ENCODE measurements at regions not wholly inside any gene's neighbourhood (a gene's known extent, or its start where the extent isn't known, plus 50 kb on each side); places are given as distances from the start of the nearest gene placed in this dataset.

DNA sequence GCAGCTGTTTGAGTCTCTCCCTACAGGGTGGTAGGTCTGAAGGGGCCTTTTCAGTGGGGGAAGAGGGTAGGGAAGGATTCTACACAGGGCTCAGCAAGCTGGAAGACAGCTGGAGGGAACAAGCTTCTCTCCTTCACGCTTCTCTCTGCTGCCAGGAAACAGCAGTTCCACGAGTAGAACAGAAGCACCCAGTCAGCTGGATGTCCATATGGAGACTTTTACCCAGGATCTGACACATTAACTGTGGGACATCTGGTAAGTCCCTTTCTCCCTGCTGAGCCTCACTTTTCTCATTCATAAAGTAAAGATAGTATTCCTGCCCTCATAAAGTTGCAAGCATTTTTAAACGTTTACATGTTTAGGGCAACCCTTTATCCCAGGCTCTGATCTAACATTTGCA, 280.3 kb downstream of the OMA1 start:
- no peak for DNase-seq (ENCODE audit: low read depth, low spot score)
- H3K4me3 ChIP-seq (ENCODE audit: low read length) = no peak overlapping the region

DNA sequence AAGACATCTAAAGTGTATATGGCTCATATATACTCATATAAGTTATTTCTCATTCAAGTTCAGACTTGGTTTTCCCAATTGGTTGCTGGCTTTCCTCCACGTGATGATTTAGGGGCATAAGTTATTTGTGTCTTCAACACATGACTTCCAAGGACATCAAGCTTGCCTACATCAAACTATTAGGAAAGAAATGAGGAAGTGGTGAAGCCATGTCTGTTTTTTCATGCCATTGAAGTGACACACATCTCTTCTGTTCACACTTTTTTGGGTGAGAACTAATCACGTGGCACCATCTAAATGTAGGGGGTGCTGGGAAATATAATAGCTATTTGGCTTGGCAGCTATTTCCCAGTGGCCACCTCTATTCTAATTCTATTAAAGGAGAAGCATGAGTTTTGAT, 282.1 kb downstream of the OMA1 start:
- no peak overlapping the region for H3K4me3 ChIP-seq (ENCODE audit: low read length)
- no peak for DNase-seq (ENCODE audit: low read depth, low spot score)

DNA sequence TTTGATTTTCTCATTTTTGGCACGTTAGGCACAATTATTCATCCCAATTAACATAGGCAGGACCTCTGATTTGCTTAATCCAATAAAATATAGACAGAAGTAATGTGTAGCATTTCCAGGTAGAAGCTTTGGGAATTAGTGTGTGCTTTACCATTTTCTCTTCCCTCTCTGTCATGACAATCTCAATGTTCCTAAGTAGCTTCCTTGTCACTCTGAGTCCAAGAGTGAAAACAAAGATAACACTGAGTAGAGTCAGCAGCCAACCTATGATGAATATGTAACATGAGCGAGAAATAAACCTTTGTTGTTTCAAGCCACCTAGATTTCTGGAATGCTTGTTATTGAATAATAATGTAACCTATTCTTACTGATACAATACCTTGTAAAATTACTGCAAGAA, 283.8 kb downstream of the OMA1 start:
- no peak overlapping the region for H3K4me3 ChIP-seq (ENCODE audit: low read length)
- DNase-seq (ENCODE audit: low read depth, low spot score) = no peak

DNA sequence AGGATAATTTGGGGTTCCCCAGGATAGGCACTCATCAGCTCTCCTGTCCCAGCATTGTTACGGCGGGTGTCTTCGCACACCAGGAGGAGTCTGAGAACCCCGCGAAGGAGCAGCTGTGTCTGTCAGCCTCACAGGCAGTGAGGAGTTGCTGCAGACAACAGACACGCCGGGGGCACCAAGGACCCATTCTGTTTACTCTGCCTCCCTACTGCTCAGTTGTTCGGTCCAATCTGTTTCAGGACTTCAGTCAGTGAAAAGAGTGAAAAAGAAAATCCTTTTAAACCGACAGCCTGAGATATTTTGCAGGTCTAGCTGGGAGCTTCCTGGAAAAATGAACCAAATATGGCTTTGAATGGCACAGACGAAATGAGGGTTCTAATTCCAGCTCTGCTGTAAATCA, 288.4 kb downstream of the OMA1 start:
- no peak overlapping the region for H3K4me3 ChIP-seq (ENCODE audit: low read length)
- no peak for DNase-seq (ENCODE audit: low read depth, low spot score)

DNA sequence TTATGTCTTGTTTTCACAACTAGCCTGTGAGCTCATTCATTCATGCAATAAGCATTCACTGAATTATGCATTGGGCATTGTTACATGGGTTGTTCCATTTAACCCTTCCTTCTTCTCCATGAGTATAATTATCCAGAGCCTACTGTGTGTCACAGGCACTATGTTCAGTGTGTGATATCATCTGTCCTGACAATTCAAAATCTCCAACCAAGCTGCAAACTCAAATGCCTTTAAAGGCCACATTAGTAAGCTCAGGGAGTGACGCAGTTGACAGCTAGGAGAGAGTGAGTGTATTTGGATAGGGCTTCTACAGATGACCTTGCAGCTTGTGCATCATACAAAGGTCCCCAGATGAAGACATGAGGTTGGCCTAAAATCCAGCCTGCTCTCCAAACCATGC, 289.5 kb downstream of the OMA1 start:
- no peak for DNase-seq (ENCODE audit: low read depth, low spot score)
- H3K4me3 ChIP-seq (ENCODE audit: low read length) = no peak overlapping the region

DNA sequence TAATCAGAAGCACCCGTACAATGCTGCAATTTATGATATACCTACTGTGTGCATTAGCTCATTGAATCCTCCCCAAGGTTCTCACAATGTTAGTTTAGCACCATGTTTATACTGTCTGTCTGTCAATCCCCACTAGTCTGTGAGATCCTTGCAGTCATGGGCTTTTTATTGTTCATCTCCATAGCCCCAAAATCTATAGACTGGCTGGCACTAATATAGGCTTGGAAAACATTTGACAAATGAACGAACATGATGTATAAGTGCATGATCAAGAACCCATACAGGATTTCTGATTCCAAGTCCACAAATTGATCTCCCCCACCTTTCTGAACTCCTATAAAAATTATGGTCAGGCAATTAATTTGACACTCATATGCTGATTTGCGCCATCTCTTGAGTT, 290.0 kb downstream of the OMA1 start:
- H3K4me3 ChIP-seq (ENCODE audit: low read length) = no peak overlapping the region
- no peak for DNase-seq (ENCODE audit: low read depth, low spot score)

DNA sequence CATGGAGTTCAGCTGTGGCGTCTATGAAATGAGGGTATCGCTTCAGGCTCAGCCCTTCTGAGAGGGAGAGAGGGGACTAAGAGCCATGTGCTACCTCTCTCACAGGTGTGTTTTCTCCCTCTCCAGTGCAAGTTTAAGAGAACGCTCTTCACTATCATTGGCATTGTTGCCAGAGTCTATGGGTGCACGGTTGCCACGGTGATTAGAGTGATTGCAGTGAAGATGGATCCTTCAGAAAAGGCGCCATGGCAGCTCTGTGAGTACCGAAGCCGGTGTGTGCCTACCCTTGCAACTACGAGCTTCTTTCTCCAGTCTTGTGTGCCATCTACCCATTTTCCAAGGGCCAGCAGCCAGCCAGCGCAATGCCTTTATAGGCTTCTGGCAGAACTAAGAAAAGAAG, 290.5 kb downstream of the OMA1 start:
- H3K4me3 ChIP-seq (ENCODE audit: low read length) = no peak overlapping the region
- no peak for DNase-seq (ENCODE audit: low read depth, low spot score)

DNA sequence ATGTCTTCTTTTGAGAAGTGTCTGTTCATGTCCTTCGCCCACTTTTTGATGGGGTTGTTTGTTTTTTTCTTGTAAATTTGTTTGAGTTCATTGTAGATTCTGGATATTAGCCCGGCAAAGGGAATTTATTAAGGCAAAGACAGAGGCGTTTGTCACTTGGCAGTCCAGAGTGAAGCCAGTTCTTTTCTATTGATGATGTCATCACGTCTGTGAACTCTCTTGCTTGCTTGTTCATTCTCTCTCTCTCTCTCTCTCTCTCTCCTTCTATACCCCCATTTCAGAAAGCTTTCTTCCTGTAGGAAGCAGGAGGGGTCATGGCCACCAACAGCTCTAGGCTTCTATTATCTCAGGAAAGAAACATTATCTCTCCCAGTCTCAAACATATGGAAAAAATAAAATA, 291.3 kb downstream of the OMA1 start:
- no peak for DNase-seq (ENCODE audit: low read depth, low spot score)
- H3K4me3 ChIP-seq (ENCODE audit: low read length) = no peak overlapping the region

DNA sequence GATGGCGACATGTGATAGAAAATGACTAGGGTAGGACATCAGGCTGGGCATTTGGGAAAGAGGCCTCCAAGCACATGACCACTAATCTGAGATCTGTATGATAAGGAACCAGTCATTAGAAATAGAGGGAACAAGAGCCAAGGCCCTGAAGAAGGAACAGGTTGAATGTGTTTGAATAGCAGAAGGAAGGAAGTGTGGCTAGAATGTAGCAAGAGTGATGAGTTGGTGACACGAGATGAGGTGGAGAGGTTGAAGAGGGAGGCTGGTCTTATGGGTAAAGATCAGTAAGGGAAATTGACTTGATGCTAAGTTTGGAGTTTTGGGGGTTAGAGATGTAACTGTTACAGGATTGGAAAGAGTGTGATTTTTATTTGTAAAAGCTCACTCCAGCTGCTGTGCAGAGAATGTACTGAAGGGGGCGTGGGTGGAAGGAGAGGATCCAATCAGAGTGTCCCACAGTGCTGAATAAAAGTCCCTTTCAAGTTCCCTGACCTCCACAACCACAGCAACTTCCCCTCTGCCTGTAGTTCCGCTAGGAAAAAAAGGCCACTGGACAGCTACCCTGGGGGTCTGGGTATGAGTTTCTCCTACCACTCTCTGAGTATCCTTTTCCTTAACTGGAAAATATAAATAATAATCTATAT, 295.0 kb downstream of the OMA1 start:
- peak; percentile 36 for DNase-seq (ENCODE audit: low read depth, low spot score)
- H3K4me3 ChIP-seq (ENCODE audit: low read length) = no peak overlapping the region

DNA sequence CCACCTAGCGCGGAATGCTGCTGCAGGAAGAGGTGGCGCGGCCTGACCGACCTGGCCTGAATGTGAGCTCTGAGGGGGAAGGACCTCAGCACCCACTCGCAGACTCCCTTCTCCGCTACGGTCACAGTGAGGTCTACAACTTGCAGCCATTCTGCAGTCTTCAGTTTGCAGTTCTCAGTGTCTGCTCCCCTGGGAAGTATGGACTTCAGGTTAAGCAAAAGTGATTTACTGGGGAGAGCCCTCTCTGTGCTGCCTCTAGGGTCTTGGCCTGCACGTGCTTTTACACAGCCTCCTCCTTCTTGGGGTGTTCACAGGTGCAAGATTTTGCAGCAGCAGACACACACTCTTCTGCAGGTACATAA, 296.0 kb downstream of the OMA1 start:
- no peak for DNase-seq (ENCODE audit: low read depth, low spot score)
- H3K4me3 ChIP-seq (ENCODE audit: low read length) = peak overlapping the region; percentile 41; the same call in 1 of the 2 replicates

DNA sequence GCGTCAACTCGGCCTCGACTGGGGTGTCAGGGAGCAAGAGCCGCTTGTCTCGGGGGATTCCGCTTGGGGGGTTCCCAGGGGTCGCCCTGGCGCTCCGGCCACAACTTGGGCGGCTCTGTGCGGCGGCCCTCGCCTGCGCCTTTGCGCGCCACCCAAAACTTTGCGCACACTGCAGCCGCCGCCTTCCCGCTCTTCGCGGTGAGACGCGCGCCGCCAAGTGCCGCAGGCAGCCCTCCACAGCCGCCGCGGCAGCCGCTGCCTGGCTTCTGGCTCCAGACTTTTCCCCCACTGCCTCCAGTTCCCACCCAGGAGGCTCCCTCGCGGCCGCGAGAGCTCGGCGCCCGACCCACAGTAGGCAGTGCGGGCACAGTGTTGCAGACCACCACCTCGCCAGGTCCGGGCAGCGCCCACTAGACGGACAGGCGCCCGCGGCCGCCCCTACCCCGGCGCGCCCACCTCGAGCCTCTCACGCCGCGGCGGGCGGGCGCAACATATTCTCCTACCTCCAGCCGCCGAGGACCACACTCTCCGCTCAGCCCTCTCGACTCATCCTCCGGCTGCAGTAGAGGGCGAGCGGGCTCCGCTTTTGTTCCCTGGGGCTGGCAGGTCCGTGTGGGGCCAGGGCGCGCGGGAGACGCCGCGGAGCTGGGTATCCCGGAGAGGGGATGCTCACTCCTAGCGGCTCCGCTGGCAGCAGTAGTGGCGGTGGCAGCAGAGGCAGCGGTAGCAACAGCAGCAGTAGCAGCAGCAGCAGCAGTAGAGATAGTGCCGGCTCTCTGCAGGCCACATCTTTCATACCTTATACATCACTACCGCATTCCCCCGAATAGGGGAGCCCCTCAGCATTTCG, 296.6 kb downstream of the OMA1 start:
- H3K4me3 ChIP-seq (ENCODE audit: low read length) = peak overlapping the region; percentile 41
- DNase-seq (ENCODE audit: low read depth, low spot score) = peak; percentile 62

DNA sequence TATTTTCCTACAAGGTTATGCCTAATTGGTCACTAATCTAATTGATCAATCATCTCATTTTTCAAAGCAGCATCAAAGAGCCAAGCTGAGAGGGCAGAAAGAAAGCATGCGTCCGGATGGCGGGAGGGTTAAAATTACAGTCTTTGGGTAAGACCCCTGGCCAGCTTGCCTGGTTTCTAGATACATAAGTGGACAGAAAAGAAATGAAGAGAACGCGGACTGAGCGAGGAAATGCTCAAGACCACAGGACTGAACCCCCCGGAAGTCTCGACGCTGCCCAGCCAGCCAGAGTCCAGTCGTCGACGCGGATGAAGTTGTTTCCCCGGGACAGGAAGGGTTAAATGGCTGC, 297.2 kb downstream of the OMA1 start:
- peak overlapping the region; percentile 41 for H3K4me3 ChIP-seq (ENCODE audit: low read length)
- no peak for DNase-seq (ENCODE audit: low read depth, low spot score)

DNA sequence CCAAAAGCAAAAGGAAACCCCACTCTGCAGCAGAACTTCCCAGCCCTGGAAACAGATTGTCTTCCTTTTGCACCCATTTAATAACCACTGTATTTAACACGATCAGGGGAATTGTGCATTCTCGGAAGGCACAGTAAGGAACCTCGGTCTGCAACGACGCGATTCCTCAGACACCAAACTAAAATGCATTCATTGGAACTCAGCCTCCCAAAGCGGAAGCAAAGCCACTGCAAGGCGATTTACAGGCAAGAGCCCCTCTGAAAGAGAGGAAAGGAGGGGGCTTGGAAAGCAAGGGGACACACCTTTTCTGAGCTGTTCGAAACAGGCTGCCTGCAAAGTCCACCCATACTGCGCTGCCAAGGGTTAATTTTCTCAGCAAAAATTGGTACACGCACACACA, 297.7 kb downstream of the OMA1 start:
- DNase-seq (ENCODE audit: low read depth, low spot score) = no peak
- no peak overlapping the region for H3K4me3 ChIP-seq (ENCODE audit: low read length)

DNA sequence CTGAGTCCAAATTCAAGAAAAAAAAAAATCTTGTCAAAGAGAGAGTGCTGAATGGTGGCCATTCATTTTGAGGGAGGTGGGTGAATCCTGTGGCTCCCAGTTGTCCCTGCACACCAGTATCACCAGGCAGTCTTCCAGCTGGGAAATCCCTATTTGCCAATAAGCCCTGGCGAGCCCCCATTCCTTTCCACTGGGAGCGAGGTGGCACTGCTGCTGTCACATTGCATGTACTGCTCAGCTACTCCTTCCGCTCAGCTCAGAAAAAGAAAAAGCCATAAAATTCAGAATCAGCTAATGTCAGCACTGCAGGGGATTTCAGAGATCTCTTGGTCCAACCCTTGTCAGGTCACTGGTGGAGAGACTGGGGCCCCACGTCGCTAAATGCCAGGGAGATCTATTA, 298.5 kb downstream of the OMA1 start:
- DNase-seq (ENCODE audit: low read depth, low spot score) = no peak
- H3K4me3 ChIP-seq (ENCODE audit: low read length) = no peak overlapping the region

DNA sequence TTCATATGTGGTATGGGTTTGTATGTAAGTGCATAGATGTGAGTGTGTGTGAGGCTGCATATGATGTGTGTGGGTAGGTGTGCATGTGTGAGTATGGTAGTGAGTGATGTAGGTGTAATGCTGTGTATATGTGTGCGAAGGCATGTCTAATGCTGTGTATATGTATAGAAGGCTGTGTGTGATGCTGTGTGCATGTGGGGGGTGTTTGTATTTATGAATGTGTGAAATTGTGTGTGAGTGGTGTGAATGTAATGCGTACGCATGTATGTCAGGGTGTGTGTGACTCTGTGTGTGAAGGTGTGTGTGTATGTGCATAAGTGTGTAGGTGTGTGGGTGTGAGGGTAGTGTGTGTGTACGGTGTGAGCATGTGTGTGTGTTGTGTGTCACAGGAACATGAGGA, 300.0 kb downstream of the OMA1 start:
- H3K4me3 ChIP-seq (ENCODE audit: low read length) = no peak overlapping the region
- no peak for DNase-seq (ENCODE audit: low read depth, low spot score)

DNA sequence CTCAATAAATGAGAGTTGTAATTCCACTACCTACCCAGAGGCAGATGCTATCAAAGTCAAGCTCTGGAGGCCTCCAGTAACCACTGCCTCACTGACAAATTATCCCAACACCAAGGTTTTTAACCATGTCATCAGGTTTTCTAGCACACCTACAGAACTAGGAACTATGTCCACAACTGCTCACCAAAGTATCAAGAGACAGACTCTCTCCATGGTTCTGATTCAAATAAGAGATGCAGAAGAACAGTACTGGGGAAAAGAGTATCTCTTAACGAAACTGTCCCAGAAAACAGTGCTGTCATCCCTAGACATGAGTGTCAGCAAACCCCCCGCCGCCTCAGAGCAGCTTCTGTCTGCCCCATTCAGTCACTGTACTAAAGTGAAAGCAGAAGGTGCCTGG, 301.7 kb downstream of the OMA1 start:
- no peak for DNase-seq (ENCODE audit: low read depth, low spot score)
- H3K4me3 ChIP-seq (ENCODE audit: low read length) = no peak overlapping the region

DNA sequence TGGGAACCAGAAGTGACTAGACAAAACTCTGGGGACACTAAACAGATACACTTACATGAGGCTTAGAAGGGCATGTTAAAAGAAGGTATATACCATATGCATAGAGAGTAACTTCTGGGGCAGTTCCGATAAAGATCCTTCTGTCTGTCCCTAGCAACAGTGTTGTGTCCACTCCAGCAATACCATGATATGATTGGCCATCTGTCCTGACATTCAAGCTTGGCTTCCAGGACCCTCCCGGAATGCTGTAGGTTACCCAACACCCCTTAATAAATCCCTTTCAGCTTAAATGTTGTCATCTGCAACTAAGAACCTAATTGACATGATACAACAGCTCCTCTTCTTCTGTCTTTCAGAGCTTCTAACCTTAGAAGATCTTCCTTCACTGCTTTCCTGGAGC, 307.7 kb downstream of the OMA1 start:
- no peak overlapping the region for H3K4me3 ChIP-seq (ENCODE audit: low read length)
- no peak for DNase-seq (ENCODE audit: low read depth, low spot score)

DNA sequence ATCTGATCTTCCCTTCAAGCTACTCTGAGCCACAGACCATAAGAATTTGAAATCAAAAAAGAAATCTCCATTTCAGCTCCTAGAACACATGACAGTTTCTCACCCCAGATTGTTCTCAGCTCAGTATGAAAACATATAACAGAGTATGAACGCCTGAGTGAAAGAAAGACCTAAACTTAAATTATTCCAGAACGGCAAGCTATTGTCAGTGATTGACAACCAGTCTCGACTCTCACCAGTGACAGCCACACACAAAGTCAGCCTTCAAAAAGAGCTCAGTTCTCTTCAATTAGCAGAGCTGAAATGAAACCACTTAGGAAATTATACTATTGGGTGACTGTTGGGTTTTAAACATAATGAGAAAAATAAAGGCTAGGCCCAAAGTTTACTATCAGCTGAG, 312.8 kb downstream of the OMA1 start:
- no peak overlapping the region for H3K4me3 ChIP-seq (ENCODE audit: low read length)
- no peak for DNase-seq (ENCODE audit: low read depth, low spot score)

DNA sequence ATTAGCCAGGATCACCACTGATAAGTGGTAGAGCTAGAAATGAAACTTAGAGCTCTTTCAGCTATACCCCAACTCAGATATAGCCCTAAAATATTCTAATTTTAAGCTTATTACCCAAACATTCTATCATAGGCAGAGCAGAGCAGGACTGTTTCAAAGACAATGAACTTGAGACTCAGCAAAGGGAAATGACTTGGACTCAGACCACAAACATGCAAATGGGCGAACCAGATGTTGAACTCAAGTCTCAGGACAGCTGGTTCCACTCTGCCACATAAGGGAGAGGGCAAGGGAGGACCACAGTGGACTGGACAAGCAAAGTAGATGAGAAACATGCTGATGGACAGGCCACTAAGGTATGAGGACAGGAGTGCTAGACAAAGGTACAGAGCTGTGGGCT, 315.3 kb downstream of the OMA1 start:
- no peak for DNase-seq (ENCODE audit: low read depth, low spot score)
- no peak overlapping the region for H3K4me3 ChIP-seq (ENCODE audit: low read length)

DNA sequence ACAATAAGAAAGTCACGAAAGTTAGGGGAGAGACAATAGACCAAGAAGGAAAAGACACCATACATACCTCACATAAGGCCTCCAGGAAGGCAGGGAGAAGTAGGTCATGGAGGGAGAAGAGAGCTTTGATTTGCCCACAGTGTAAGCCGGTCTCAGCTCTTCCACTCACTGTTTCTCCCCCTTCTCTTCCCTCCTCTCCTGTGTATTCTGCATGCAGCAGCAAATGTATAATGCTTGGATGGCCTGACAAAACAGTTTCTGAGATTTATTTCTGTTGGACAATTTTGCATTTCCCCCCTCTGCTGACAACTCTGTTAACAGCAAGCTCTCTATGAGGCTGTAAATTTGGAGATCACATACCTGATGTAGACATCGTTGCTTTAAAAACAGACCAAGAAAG, 318.9 kb downstream of the OMA1 start:
- no peak for DNase-seq (ENCODE audit: low read depth, low spot score)
- no peak overlapping the region for H3K4me3 ChIP-seq (ENCODE audit: low read length)

DNA sequence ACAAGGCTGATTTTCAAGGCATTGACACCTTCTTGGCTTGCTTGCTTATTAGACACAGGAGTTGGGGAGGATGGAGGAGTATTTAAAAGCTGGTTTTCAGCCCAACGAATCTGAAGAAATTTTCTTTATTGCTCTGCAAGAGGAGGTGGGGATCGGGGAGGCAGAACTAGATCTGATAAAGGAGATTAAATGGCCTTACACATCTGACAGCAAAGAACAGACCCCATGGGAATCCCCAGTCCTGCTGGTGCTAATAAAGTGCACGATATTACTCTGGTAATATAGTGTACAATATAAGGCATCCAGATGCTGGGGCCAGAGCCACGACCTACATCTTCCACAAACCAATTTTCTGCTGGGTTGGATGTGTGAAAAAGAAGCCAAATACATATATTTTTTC, 323.0 kb downstream of the OMA1 start:
- H3K4me3 ChIP-seq (ENCODE audit: low read length) = no peak overlapping the region
- DNase-seq (ENCODE audit: low read depth, low spot score) = no peak

Measured in Jurkat, Clone E6-1 (cell line).